Activated CD8-positive, alpha-beta T cell treated with anti-CD3 and anti-CD28 coated beads for 36 hours (primary cell): ENCODE measurements at regions not wholly inside any gene's neighbourhood (a gene's known extent, or its start where the extent isn't known, plus 50 kb on each side); places are given as distances from the start of the nearest gene placed in this dataset.

Source experiments
- ATAC-seq: fragments of 200-7000 bp; cut with Tn5 transposase; one replicate; pipeline ENCODE4 v1.10.0; 2021; ENCODE audit warnings: mild to moderate bottlenecking, moderate library complexity
- CTCF ChIA-PET: fragments of 350-600 bp; sonication (Branson Sonifier 250); formaldehyde crosslinking; loops from one replicate; lab custom pipeline; 2021; ENCODE audit warnings: antibody characterized with exemption; lab: Charles Lee
- POLR2A ChIA-PET: fragments of 350-600 bp; sonication (Branson Sonifier 250); formaldehyde crosslinking; loops from one replicate; lab custom pipeline; 2021; ENCODE audit warnings: antibody characterized with exemption; lab: Charles Lee
- DNase-seq: peaks from one replicate; pipeline ENCODE4 v3.0.0-alpha.2; 2020
- H3K27ac Mint-ChIP-seq: one replicate; pipeline ENCODE4 v1.8.0; 2021; ENCODE audit warnings: mild to moderate bottlenecking, mixed read lengths
- H3K27me3 Mint-ChIP-seq: one replicate; pipeline ENCODE4 v1.8.0; 2021; ENCODE audit warnings: mixed read lengths
- H3K36me3 Mint-ChIP-seq: one replicate; pipeline ENCODE4 v1.8.0; 2021; ENCODE audit warnings: low read depth, mixed read lengths
- H3K4me1 Mint-ChIP-seq: one replicate; pipeline ENCODE4 v1.8.0; 2021; ENCODE audit warnings: low read depth, mixed read lengths
- H3K4me3 Mint-ChIP-seq: one replicate; pipeline ENCODE4 v1.8.0; 2021; ENCODE audit warnings: mild to moderate bottlenecking, moderate library complexity, mixed read lengths
- H3K9me3 Mint-ChIP-seq: one replicate; pipeline ENCODE4 v1.8.0; 2021; ENCODE audit warnings: mixed read lengths
- CTCF ChIP-seq: fragments of 200-600 bp; IDR thresholded peaks from one replicate; pipeline ENCODE4 v1.8.0; 2022; ENCODE audit warnings: antibody characterized with exemption, mild to moderate bottlenecking
- intact Hi-C: fragments of 100-400 bp; cut with micrococcal nuclease; formaldehyde crosslinking; loops from one replicate; pipeline ENCODE4 v1.10.0; 2022

- ChIA-PET POLR2A (no interaction called here), CTCF (no interaction called here)
- Mint-ChIP-seq H3K27me3 (no peaks in the 10 kb centered on the region), H3K27ac (no peak overlapping the region), H3K4me3 (no peak overlapping the region), H3K4me1 (no peaks in the 10 kb centered on the region), H3K9me3 (no peaks in the 10 kb centered on the region), H3K36me3 (no peaks in the 10 kb centered on the region)
- TF ChIP-seq CTCF, result no peak
- ATAC-seq (no peak), DNase-seq (no peak)
- intact Hi-C loops, result no loop called here
These were observed 786.2 kb downstream of the RAB28 start for GRCh38 chr4:12697970-12698369.

- H3K4me1 Mint-ChIP-seq, result no peaks in the 10 kb centered on the region
- no peaks in the 10 kb centered on the region for H3K36me3 Mint-ChIP-seq
- ChIA-PET POLR2A (interaction anchor here (0.6 kb wide), 1 partner anchor 1026 kb away, joined by 3 read pairs; no protein-coding TSS in a partner anchor), CTCF (interaction anchor here (1.5 kb wide), 1 partner anchor 37 kb away, joined by 3 read pairs; no protein-coding TSS in a partner anchor)
- intact Hi-C loops, result no loop called here
- no peak for ATAC-seq
- H3K9me3 Mint-ChIP-seq, result no peaks in the 10 kb centered on the region
- TF ChIP-seq CTCF, result no peak
- no peaks in the 10 kb centered on the region for H3K27me3 Mint-ChIP-seq
- no peak overlapping the region for H3K27ac Mint-ChIP-seq
- H3K4me3 Mint-ChIP-seq, result no peak overlapping the region
- no peak for DNase-seq
These were observed 791.3 kb downstream of the RAB28 start for GRCh38 chr4:12692815-12693214.

GRCh38 chr4:12691168-12691567, 793.0 kb downstream of the RAB28 start:
- no peaks in the 10 kb centered on the region for H3K9me3 Mint-ChIP-seq
- no peak overlapping the region for H3K4me3 Mint-ChIP-seq
- ATAC-seq, result no peak
- H3K4me1 Mint-ChIP-seq, result no peaks in the 10 kb centered on the region
- ChIA-PET CTCF (no interaction called here), POLR2A (no interaction called here)
- intact Hi-C loops, result no loop called here
- no peaks in the 10 kb centered on the region for H3K36me3 Mint-ChIP-seq
- DNase-seq, result no peak
- H3K27ac Mint-ChIP-seq, result no peak overlapping the region
- H3K27me3 Mint-ChIP-seq, result no peaks in the 10 kb centered on the region
- TF ChIP-seq CTCF, result no peak

- Mint-ChIP-seq H3K27ac (no peak overlapping the region), H3K4me1 (no peaks in the 10 kb centered on the region), H3K9me3 (no peaks in the 10 kb centered on the region), H3K4me3 (no peak overlapping the region), H3K36me3 (no peaks in the 10 kb centered on the region), H3K27me3 (no peaks in the 10 kb centered on the region)
- ChIA-PET POLR2A (no interaction called here), CTCF (no interaction called here)
- ATAC-seq (no peak), DNase-seq (no peak)
- no peak for TF ChIP-seq CTCF
- intact Hi-C loops, result no loop called here
These were observed 794.7 kb downstream of the RAB28 start for GRCh38 chr4:12689457-12689856.

- Mint-ChIP-seq H3K9me3 (peaks cover 11% of the 10 kb centered on the region), H3K4me3 (no peak overlapping the region), H3K27ac (no peak overlapping the region), H3K4me1 (no peaks in the 10 kb centered on the region), H3K27me3 (no peaks in the 10 kb centered on the region), H3K36me3 (no peaks in the 10 kb centered on the region)
- CTCF ChIA-PET, result no interaction called here
- intact Hi-C loops, result no loop called here
- POLR2A ChIA-PET, result no interaction called here
- ATAC-seq (no peak), DNase-seq (no peak)
- TF ChIP-seq CTCF, result no peak
These were observed 804.9 kb downstream of the RAB28 start for GRCh38 chr4:12679217-12679616.
